ENCODE measurements at regions not wholly inside any gene's neighbourhood (a gene's known extent, or its start where the extent isn't known, plus 50 kb on each side); places are given as distances from the start of the nearest gene placed in this dataset.
A peak's percentile ranks its signal among the peaks of the same experiment; 100 is the strongest.

DNA sequence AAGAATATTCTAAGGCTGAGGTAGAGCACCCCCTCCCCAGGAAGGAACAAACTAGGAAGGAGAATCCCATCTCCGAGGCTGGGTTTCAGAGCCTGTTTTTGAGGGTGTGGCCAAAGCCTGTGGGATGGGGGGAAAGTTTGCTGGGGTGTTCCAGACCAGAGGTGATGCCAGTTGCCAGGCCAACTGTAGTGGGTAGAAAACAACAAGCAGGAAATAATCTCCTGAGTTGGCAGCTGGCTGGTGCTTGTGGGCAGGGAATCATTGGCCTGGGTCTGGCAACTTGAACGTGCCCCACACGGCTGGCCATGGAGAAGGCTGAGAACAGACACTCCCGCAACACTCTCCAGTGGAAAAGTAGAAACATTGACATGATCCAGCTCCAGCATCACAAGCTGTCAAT lies 385.6 kb downstream of the ETS1 start:
- H3K4me1 Mint-ChIP-seq, result no peaks in the 10 kb centered on the region
- no peaks in the 10 kb centered on the region for H3K27me3 Mint-ChIP-seq
- no peak for ATAC-seq
- H3K4me3 Mint-ChIP-seq, result no peak overlapping the region
- peaks cover 3% of the 10 kb centered on the region for H3K36me3 Mint-ChIP-seq
- H3K9me3 Mint-ChIP-seq, result peaks cover 5% of the 10 kb centered on the region
- no peak overlapping the region for H3K27ac Mint-ChIP-seq

DNA sequence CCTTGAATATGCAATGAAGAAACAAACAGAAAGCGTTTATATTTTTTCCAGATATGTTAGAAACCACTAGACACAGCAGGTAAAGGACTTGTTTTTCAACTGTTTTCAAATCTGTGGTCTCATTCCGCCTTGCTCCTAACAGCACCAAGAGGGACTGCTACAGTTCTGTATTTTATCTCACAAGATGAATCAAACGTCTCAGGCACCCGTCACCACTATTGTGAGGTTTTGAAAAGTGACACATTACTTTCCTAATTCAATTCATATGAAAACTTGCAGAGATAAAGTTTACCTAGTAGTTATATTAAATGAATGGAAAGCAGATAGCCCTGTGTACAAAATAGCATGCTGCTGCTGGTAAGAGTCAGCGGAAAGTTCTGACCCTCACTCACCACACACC lies 386.3 kb downstream of the ETS1 start:
- ATAC-seq, result no peak
- no peak overlapping the region for H3K4me3 Mint-ChIP-seq
- H3K4me1 Mint-ChIP-seq, result no peaks in the 10 kb centered on the region
- no peak overlapping the region for H3K27ac Mint-ChIP-seq
- H3K27me3 Mint-ChIP-seq, result no peaks in the 10 kb centered on the region
- no peaks in the 10 kb centered on the region for H3K36me3 Mint-ChIP-seq
- peaks cover under 1% of the 10 kb centered on the region for H3K9me3 Mint-ChIP-seq

GRCh38 chr11:128200467-128200866 lies 386.9 kb downstream of the ETS1 start:
- H3K27me3 Mint-ChIP-seq, result no peaks in the 10 kb centered on the region
- no peaks in the 10 kb centered on the region for H3K9me3 Mint-ChIP-seq
- H3K4me3 Mint-ChIP-seq, result no peak overlapping the region
- H3K4me1 Mint-ChIP-seq, result peaks cover 4% of the 10 kb centered on the region
- no peak for ATAC-seq
- no peaks in the 10 kb centered on the region for H3K36me3 Mint-ChIP-seq
- H3K27ac Mint-ChIP-seq, result no peak overlapping the region

- no peak for ATAC-seq
- H3K9me3 Mint-ChIP-seq, result no peaks in the 10 kb centered on the region
- no peak overlapping the region for H3K4me3 Mint-ChIP-seq
- H3K27ac Mint-ChIP-seq, result no peak overlapping the region
- H3K36me3 Mint-ChIP-seq, result no peaks in the 10 kb centered on the region
- H3K27me3 Mint-ChIP-seq, result no peaks in the 10 kb centered on the region
- peaks cover 16% of the 10 kb centered on the region for H3K4me1 Mint-ChIP-seq
Observed at GRCh38 chr11:128198216-128198772, 389.1 kb downstream of the ETS1 start.

DNA sequence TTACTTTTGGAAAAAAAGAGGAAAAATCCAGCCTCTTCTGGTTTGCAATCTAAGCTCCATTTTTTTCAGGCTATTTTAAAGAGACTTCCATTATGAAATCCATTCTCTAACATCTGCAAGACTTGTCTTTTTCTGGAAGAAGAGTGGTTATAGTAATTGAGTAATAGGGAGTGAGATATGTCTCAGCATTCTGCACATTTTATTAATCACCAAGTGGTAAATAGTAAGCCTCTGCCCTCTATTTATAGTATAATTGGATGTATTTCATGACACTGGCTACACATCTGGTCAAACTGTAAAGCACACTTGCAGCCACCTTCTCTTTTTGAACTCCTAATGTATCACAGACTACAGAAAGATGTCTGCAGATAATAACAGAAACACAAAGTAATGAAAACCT lies 391.1 kb downstream of the ETS1 start:
- Mint-ChIP-seq H3K9me3 (no peaks in the 10 kb centered on the region), H3K27ac (no peak overlapping the region), H3K27me3 (no peaks in the 10 kb centered on the region), H3K4me3 (no peak overlapping the region), H3K36me3 (no peaks in the 10 kb centered on the region), H3K4me1 (peaks cover 16% of the 10 kb centered on the region)
- no peak for ATAC-seq

GRCh38 chr11:128195756-128196155 lies 391.6 kb downstream of the ETS1 start:
- Mint-ChIP-seq H3K27me3 (no peaks in the 10 kb centered on the region), H3K36me3 (no peaks in the 10 kb centered on the region), H3K27ac (no peak overlapping the region), H3K4me3 (no peak overlapping the region), H3K9me3 (no peaks in the 10 kb centered on the region), H3K4me1 (peaks cover 16% of the 10 kb centered on the region)
- ATAC-seq, result no peak

DNA sequence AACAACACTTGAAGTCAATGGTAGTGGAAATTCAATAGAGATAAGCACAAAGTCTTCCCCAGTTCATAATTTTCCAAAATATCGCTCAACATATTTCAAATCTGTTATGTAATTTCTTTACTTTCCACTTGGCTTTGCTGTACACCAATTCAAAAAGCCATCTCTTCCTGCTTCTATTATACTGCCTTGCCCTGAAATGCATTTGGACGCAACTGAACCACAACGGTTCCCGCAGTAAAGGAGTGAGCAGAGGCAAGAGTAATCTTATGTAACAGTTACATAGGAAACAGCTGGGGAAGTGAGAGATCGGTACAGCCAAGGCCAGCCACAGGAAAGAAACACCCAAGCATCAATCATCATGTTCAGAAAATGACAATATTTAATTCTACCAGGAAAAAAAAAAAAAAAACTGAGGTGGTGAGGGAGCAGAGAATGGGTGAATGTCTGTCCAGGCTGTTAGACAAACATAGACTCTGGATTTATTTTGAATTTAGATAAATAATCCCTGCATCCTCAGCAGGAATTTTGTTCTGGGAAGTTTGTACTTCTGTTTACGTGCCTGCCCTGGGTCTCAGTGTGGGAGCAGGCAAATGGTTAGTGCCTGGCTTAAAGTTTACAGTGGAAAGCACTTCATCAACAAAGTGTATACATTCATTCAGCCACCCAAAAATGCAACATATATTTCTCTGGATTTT lies 392.2 kb downstream of the ETS1 start:
- Mint-ChIP-seq H3K27ac (peak overlapping the region; percentile 25), H3K9me3 (no peaks in the 10 kb centered on the region), H3K36me3 (no peaks in the 10 kb centered on the region), H3K4me3 (no peak overlapping the region), H3K4me1 (peaks cover 16% of the 10 kb centered on the region), H3K27me3 (no peaks in the 10 kb centered on the region)
- ATAC-seq, result peak; percentile 67

GRCh38 chr11:128194216-128194615 lies 393.1 kb downstream of the ETS1 start:
- Mint-ChIP-seq H3K27ac (no peak overlapping the region), H3K4me1 (peaks cover 16% of the 10 kb centered on the region), H3K36me3 (no peaks in the 10 kb centered on the region), H3K9me3 (no peaks in the 10 kb centered on the region), H3K27me3 (no peaks in the 10 kb centered on the region), H3K4me3 (no peak overlapping the region)
- ATAC-seq, result no peak

DNA sequence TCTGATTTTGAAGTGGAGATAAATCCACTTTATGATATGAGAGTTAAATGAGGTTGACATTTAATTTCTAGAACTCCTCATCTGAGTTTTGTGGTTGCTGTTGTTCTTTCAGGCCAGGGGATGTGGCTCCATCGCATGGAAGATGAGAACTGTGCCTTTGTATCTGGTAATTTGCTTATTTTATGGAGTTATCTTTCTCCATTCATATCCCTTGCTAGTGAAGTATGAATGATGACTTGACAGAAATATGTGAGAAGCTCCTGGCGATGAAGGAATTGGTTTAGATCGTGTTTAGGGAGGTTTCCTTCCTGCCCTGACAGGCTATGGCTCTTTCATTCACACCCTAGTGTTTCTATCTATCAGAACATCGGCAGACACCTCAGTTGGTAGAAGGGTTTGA lies 393.7 kb downstream of the ETS1 start:
- H3K9me3 Mint-ChIP-seq, result no peaks in the 10 kb centered on the region
- no peaks in the 10 kb centered on the region for H3K36me3 Mint-ChIP-seq
- no peak overlapping the region for H3K27ac Mint-ChIP-seq
- no peak overlapping the region for H3K4me3 Mint-ChIP-seq
- ATAC-seq, result no peak
- no peaks in the 10 kb centered on the region for H3K27me3 Mint-ChIP-seq
- H3K4me1 Mint-ChIP-seq, result peaks cover 16% of the 10 kb centered on the region

DNA sequence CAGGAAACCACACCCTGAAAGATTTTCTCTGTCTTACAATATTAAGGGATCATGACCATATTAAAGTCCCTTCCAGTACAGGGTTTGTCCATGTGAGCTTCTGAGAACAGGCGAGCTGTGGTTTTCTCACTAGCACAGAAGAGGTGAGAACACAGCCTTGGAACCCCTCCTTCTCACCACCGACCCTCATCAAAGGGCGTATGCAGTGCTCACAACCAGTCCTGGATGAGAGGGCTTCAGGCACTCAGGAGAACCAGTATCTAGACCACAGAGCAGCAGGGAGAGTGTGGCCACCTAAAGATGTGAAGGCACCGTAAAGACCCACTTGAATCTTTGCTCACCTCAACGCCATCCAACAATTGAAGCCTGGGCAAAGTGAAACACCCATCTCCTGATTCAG lies 397.0 kb downstream of the ETS1 start:
- Mint-ChIP-seq H3K9me3 (peaks cover 6% of the 10 kb centered on the region), H3K27ac (no peak overlapping the region), H3K4me1 (peaks cover 10% of the 10 kb centered on the region), H3K27me3 (no peaks in the 10 kb centered on the region), H3K36me3 (peaks cover 5% of the 10 kb centered on the region), H3K4me3 (no peak overlapping the region)
- ATAC-seq, result peak; percentile 27

DNA sequence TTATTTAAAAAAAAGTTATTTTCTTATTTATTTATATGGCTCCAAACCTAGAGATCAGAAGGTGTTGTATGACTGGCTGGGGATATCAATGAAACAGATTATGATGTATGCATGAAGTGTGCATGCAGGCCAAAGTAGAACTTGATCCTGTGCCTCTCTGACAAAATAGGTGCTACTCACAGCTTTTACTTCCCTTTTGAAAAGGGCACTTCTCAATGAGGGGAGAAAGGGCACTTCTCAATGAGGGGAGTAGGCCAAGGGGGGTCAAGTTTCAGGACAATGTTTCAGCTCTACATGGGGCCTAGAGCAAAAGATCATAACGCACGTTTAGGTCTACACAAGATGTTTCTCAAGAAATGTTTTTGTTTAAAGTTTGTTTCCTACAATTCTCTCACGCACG lies 397.5 kb downstream of the ETS1 start:
- Mint-ChIP-seq H3K27ac (no peak overlapping the region), H3K4me1 (peaks cover 5% of the 10 kb centered on the region), H3K4me3 (no peak overlapping the region), H3K9me3 (peaks cover 9% of the 10 kb centered on the region), H3K27me3 (no peaks in the 10 kb centered on the region), H3K36me3 (peaks cover 9% of the 10 kb centered on the region)
- ATAC-seq, result peak; percentile 59

DNA sequence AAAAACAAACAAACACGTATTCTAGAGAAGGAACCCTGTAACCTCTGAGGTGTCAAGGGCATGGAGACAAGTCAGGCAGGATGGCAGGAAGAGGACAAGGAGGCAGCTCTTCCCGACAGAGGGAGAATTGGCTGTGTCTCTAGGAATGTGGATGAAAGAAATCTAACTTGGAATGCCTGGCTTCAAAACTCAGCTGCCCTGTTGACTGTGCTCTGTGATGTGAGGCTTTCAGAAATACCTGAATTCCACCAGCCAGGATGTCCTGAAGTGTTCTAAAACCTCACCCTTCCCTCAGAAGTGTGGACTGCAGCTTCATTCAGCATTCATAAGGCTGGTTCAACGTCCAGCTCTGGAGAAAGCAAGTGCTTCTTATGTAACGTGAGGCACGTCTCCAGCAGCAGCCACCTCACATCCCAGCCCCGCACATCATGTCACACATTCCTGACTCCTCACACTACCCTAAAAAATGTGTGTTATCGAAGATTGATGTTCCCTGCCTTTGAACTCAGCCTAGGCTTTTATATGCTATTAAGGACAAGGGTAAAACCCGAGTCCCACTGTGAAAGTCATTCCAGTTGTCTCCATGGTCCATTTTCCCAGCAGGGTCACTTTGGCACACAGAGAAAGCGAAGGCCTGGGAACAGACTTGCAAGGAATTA lies 398.9 kb downstream of the ETS1 start:
- H3K4me1 Mint-ChIP-seq, result no peaks in the 10 kb centered on the region
- H3K9me3 Mint-ChIP-seq, result peaks cover 13% of the 10 kb centered on the region
- ATAC-seq, result no peak
- peaks cover 9% of the 10 kb centered on the region for H3K36me3 Mint-ChIP-seq
- H3K27ac Mint-ChIP-seq, result no peak overlapping the region
- H3K4me3 Mint-ChIP-seq, result no peak overlapping the region
- H3K27me3 Mint-ChIP-seq, result no peaks in the 10 kb centered on the region

DNA sequence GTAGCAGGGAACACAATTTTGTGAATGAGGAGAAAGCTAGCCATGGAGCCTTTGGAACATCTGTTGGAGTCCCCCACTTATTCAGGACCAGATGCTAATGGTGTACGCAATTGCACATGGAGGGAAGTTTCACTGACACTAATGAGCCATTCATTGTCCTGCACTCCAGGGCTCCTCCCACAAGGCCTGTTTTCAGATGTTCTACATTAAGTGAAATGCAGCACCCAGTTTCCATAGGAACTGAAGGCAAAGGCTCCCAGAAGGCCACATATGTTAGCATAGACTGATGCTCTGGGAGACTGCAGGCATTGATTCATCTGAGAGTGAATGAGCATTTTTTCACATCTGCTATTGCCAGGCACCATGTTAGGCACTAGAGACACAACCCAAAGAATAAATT lies 399.5 kb downstream of the ETS1 start:
- H3K27me3 Mint-ChIP-seq, result no peaks in the 10 kb centered on the region
- H3K4me3 Mint-ChIP-seq, result no peak overlapping the region
- peaks cover 9% of the 10 kb centered on the region for H3K36me3 Mint-ChIP-seq
- no peak overlapping the region for H3K27ac Mint-ChIP-seq
- no peaks in the 10 kb centered on the region for H3K4me1 Mint-ChIP-seq
- ATAC-seq, result no peak
- peaks cover 13% of the 10 kb centered on the region for H3K9me3 Mint-ChIP-seq

- H3K4me3 Mint-ChIP-seq, result no peak overlapping the region
- no peak overlapping the region for H3K27ac Mint-ChIP-seq
- H3K36me3 Mint-ChIP-seq, result peaks cover 9% of the 10 kb centered on the region
- H3K4me1 Mint-ChIP-seq, result no peaks in the 10 kb centered on the region
- H3K27me3 Mint-ChIP-seq, result no peaks in the 10 kb centered on the region
- H3K9me3 Mint-ChIP-seq, result peaks cover 13% of the 10 kb centered on the region
- no peak for ATAC-seq
Observed at GRCh38 chr11:128187377-128187776, 400.0 kb downstream of the ETS1 start.

DNA sequence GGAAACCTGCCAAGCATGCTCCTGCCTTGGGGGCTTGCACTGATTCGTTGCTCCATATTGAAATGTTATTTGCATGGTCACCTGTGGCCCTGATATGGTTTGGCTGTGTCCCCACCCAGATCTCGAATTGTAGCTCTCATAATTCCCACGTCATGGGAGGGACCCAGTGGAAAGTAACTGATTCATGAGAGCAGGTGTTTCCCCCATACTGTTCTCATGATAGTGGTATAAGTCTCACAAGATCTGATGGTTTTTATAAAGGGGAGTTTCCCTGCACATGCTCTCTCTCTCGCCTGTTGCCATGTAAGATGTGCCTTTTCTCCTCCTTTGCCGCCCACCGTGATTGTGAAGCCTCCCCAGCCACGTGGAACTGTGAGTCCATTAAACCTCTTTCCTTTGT lies 402.4 kb downstream of the ETS1 start:
- H3K4me1 Mint-ChIP-seq, result no peaks in the 10 kb centered on the region
- no peaks in the 10 kb centered on the region for H3K27me3 Mint-ChIP-seq
- no peak overlapping the region for H3K27ac Mint-ChIP-seq
- peaks cover 9% of the 10 kb centered on the region for H3K36me3 Mint-ChIP-seq
- ATAC-seq, result no peak
- H3K9me3 Mint-ChIP-seq, result peaks cover 13% of the 10 kb centered on the region
- H3K4me3 Mint-ChIP-seq, result no peak overlapping the region

GRCh38 chr11:128182844-128183243 lies 404.5 kb downstream of the ETS1 start:
- Mint-ChIP-seq H3K4me1 (no peaks in the 10 kb centered on the region), H3K36me3 (peaks cover 9% of the 10 kb centered on the region), H3K27ac (no peak overlapping the region), H3K27me3 (no peaks in the 10 kb centered on the region), H3K4me3 (no peak overlapping the region), H3K9me3 (peaks cover 13% of the 10 kb centered on the region)
- no peak for ATAC-seq
